Thyroid gland (tissue), 4 donors: ENCODE measurements at regions not wholly inside any gene's neighbourhood (a gene's known extent, or its start where the extent isn't known, plus 50 kb on each side); places are given as distances from the start of the nearest gene placed in this dataset.
A peak's percentile ranks its signal among the peaks of the same experiment; 100 is the strongest.

Source experiments
- DNase-seq, 2 donors: peaks; one replicate each; pipeline ENCODE4 v3.0.0-alpha.2; 2019
- H3K27ac ChIP-seq, 3 donors: fragments of 200-600 bp; sonication (generic); 1 replicate in 2 of 3; 2 replicates in 1 of 3; pipeline ENCODE4 v1.5.1; 2016 to 2019; ENCODE audit warnings: mild to moderate bottlenecking in 1 of 3, moderate library complexity in 1 of 3
- H3K27me3 ChIP-seq: fragments of 200-600 bp; sonication (generic); one replicate; pipeline ENCODE4 v1.5.1; 2019
- H3K36me3 ChIP-seq, 2 donors: fragments of 200-600 bp; sonication (generic); one replicate each; pipeline ENCODE4 v1.5.1; 2016 to 2019
- H3K4me1 ChIP-seq, 2 donors: fragments of 200-600 bp; sonication (generic); one replicate each; pipeline ENCODE4 v1.5.1; 2017 to 2019
- H3K4me3 ChIP-seq, 3 donors: fragments of 200-600 bp; sonication (generic); replicated peaks in 1 of 3; 1 replicate in 2 of 3; 2 replicates in 1 of 3; pipeline ENCODE4 v1.5.1; 2016; ENCODE audit warnings: mild to moderate bottlenecking in 1 of 3
- H3K9me3 ChIP-seq: fragments of 200-600 bp; sonication (generic); one replicate; pipeline ENCODE4 v1.5.1; 2017
- CTCF ChIP-seq, 6 experiments: fragments of 200-600 bp in 3 of 6; fragments of 450-650 bp in 3 of 6; sonication (generic) in 3 of 6; IDR thresholded peaks; one replicate each; pipeline ENCODE4 v1.5.1; 2016 to 2019; ENCODE audit warnings: antibody characterized with exemption in 6 of 6, mild to moderate bottlenecking in 2 of 6, inconsistent platforms in 1 of 6, moderate library complexity in 1 of 6
- POLR2A ChIP-seq, 2 donors: fragments of 450-650 bp; IDR thresholded peaks; one replicate each; pipeline ENCODE4 v1.6.1; 2017; ENCODE audit warnings: antibody characterized with exemption in 2 of 2, mild to moderate bottlenecking in 2 of 2, moderate library complexity in 1 of 2
- WGBS, 2 donors: methylation state at CpG; one replicate each; pipeline ENCODE4 v1.1.5; 2017; 5-methylcytosine and 5-hydroxymethylcytosine counted together
- intact Hi-C: fragments of 100-400 bp; cut with DNase I; formaldehyde crosslinking; loops from one replicate; pipeline ENCODE4 v1.15.1; 2023

DNA sequence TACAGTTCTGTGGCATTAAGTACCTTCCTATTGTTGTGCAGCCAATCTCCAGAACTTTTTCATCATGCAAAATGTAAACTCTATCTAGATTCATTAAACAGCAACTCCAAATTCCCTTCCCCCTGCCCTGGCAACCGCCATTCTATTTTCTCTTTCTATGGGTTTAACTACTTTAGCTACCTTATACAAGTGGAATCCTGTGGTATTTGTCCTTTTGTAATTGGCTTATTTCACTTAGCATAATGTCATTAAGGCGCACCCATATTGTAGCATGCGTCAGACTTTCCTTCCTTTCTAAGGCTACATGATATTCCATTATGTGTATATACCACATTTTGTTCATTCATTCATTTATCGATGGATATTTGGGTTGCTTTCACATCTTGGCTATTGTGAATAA is 142.4 kb downstream of the CAAP1 start:
- H3K4me3 ChIP-seq = no peak overlapping the region
- TF ChIP-seq CTCF (IDR thresholded peaks at IDR 0.05) (no peak), POLR2A (IDR thresholded peaks at IDR 0.05) (no peak)
- intact Hi-C loops = no loop called here
- H3K27ac ChIP-seq = no peak overlapping the region
- H3K9me3 ChIP-seq = no peaks in the 10 kb centered on the region
- H3K4me1 ChIP-seq = no peaks in the 10 kb centered on the region
- no peak for DNase-seq
- no peaks in the 10 kb centered on the region for H3K27me3 ChIP-seq
- WGBS, 2 donors = 95 to 96% methylated on average over 4 of the region's 4 CpGs
- H3K36me3 ChIP-seq = no peaks in the 10 kb centered on the region

GRCh38 chr9:26748449-26749058 is 144.0 kb downstream of the CAAP1 start:
- H3K4me1 ChIP-seq = no peaks in the 10 kb centered on the region
- no peaks in the 10 kb centered on the region for H3K36me3 ChIP-seq
- 46 to 48% methylated on average over 4 of the region's 4 CpGs for whole genome bisulfite sequencing, 2 donors
- no peak overlapping the region for H3K27ac ChIP-seq
- TF ChIP-seq POLR2A (IDR thresholded peaks at IDR 0.05) = no peak
- no peak for TF ChIP-seq CTCF (IDR thresholded peaks at IDR 0.05)
- peak; percentile 20 to 38 for DNase-seq
- H3K27me3 ChIP-seq = no peaks in the 10 kb centered on the region
- no peaks in the 10 kb centered on the region for H3K9me3 ChIP-seq
- H3K4me3 ChIP-seq = no peak overlapping the region
- intact Hi-C loops = no loop called here

GRCh38 chr9:26747611-26748010 is 145.0 kb downstream of the CAAP1 start:
- H3K27me3 ChIP-seq = no peaks in the 10 kb centered on the region
- WGBS, 2 donors = 88 to 92% methylated on average over 4 of the region's 4 CpGs
- TF ChIP-seq POLR2A (IDR thresholded peaks at IDR 0.05) = no peak
- no peaks in the 10 kb centered on the region for H3K4me1 ChIP-seq
- H3K4me3 ChIP-seq = no peak overlapping the region
- no peak overlapping the region for H3K27ac ChIP-seq
- no peaks in the 10 kb centered on the region for H3K9me3 ChIP-seq
- no peaks in the 10 kb centered on the region for H3K36me3 ChIP-seq
- intact Hi-C loops = no loop called here
- no peak for DNase-seq

DNA sequence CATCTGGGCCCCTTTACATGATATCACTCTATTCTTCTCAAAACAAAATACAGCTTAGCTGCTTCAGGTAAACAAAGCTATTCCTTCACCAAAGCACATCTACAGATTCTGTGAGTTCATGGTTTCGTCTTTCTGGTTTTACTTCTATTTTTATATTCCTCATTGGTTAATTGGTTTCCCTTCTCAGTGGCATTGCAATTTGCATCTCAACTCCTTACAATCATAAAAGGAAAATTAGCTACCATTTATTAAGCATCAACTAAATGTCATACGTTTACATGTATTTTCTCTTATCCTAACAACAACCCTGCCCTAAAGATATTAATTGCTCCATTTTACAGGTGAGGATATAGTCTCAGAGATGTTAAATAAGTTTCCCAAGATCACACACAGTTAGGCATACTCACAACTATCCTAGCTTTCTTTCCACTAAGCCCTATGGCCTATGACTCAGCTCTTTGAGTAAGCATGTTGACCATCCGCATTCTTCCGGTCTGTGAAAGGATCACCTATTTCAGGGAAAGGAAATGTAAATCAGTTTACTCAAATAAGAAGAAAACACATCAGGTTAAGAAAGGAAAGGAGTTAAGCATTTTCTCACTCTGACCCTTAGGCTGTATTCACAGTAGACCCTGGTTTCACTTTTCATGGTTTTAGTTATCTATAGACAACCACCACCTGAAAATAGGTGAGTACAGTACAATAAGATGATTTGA is 146.1 kb downstream of the CAAP1 start:
- intact Hi-C loops = no loop called here
- no peak for DNase-seq
- H3K4me1 ChIP-seq = no peaks in the 10 kb centered on the region
- 90 to 92% methylated on average over 4 of the region's 4 CpGs for WGBS, 2 donors
- TF ChIP-seq POLR2A (IDR thresholded peaks at IDR 0.05) = no peak
- TF ChIP-seq CTCF (IDR thresholded peaks at IDR 0.05) = no peak
- no peak overlapping the region for H3K4me3 ChIP-seq
- no peaks in the 10 kb centered on the region for H3K27me3 ChIP-seq
- H3K27ac ChIP-seq = no peak overlapping the region
- no peaks in the 10 kb centered on the region for H3K9me3 ChIP-seq
- H3K36me3 ChIP-seq = no peaks in the 10 kb centered on the region

GRCh38 chr9:26745111-26745510 is 147.5 kb downstream of the CAAP1 start:
- intact Hi-C loops = no loop called here
- 93 to 95% methylated on average over 4 of the region's 4 CpGs for WGBS, 2 donors
- TF ChIP-seq CTCF (IDR thresholded peaks at IDR 0.05) (no peak), POLR2A (IDR thresholded peaks at IDR 0.05) (no peak)

More at GRCh38 chr9:26745111-26745510, 147.5 kb downstream of the CAAP1 start:
- Histone ChIP-seq H3K4me3 (no peak overlapping the region), H3K9me3 (no peaks in the 10 kb centered on the region), H3K27me3 (no peaks in the 10 kb centered on the region), H3K36me3 (no peaks in the 10 kb centered on the region), H3K27ac (no peak overlapping the region), H3K4me1 (no peaks in the 10 kb centered on the region)
- DNase-seq = no peak
